Esophagus muscularis mucosa (tissue), 4 donors: ENCODE measurements at regions not wholly inside any gene's neighbourhood (a gene's known extent, or its start where the extent isn't known, plus 50 kb on each side); places are given as distances from the start of the nearest gene placed in this dataset.

Source experiments
- DNase-seq: peaks from one replicate; pipeline ENCODE4 v3.0.0-alpha.2; 2017; ENCODE audit errors: extremely low spot score
- H3K27ac ChIP-seq, 4 donors: fragments of 200-600 bp; sonication (generic); replicated peaks in 1 of 4; 1 replicate in 3 of 4; 2 replicates in 1 of 4; pipeline ENCODE4 v1.5.1; 2016 to 2019; ENCODE audit warnings: mild to moderate bottlenecking in 1 of 4
- H3K27me3 ChIP-seq, 4 donors: fragments of 200-600 bp; sonication (generic); one replicate each; pipeline versions ENCODE4 v1.5.1 to v1.6.0; 2016 to 2019
- H3K36me3 ChIP-seq, 4 donors: fragments of 200-600 bp; sonication (generic); one replicate each; pipeline ENCODE4 v1.5.1; 2016 to 2019
- H3K4me1 ChIP-seq, 4 donors: fragments of 200-600 bp; sonication (generic); one replicate each; pipeline ENCODE4 v1.5.1; 2016 to 2019
- H3K4me3 ChIP-seq, 4 donors: fragments of 200-600 bp; sonication (generic); 1 replicate in 2 of 4; 2 replicates in 2 of 4; pipeline ENCODE4 v1.5.1; 2016 to 2019; ENCODE audit warnings: mild to moderate bottlenecking in 4 of 4, moderate library complexity in 1 of 4
- H3K9me3 ChIP-seq, 4 donors: fragments of 200-600 bp; sonication (generic); 1 replicate in 3 of 4; 2 replicates in 1 of 4; pipeline ENCODE4 v1.5.1; 2016 to 2019
- CTCF ChIP-seq, 3 experiments: fragments of 200-600 bp in 2 of 3; fragments of 450-650 bp in 1 of 3; sonication (generic) in 2 of 3; IDR thresholded peaks; one replicate each; pipeline ENCODE4 v1.5.1; 2017 to 2019; ENCODE audit warnings: antibody characterized with exemption in 3 of 3, mild to moderate bottlenecking in 2 of 3, moderate library complexity in 1 of 3
- EP300 ChIP-seq: sonication (generic); formaldehyde crosslinking; IDR thresholded peaks from one replicate; pipeline ENCODE4 v1.6.1; 2017; ENCODE audit warnings: antibody characterized with exemption
- POLR2A ChIP-seq: fragments of 450-650 bp; IDR thresholded peaks from one replicate; pipeline ENCODE4 v1.6.1; 2017; ENCODE audit warnings: antibody characterized with exemption, moderate library complexity, mild to moderate bottlenecking, low read depth
- POLR2AphosphoS5 ChIP-seq, 2 donors: sonication (generic); formaldehyde crosslinking; IDR thresholded peaks; one replicate each; pipeline ENCODE4 v1.6.1; 2017; ENCODE audit warnings: antibody characterized with exemption in 2 of 2
- WGBS: methylation state at CpG from one replicate; pipeline ENCODE4 v1.1.5; 2018; 5-methylcytosine and 5-hydroxymethylcytosine counted together
- intact Hi-C: fragments of 100-400 bp; cut with DNase I; formaldehyde crosslinking; loops from one replicate; pipeline ENCODE4 v1.15.1; 2023

DNA sequence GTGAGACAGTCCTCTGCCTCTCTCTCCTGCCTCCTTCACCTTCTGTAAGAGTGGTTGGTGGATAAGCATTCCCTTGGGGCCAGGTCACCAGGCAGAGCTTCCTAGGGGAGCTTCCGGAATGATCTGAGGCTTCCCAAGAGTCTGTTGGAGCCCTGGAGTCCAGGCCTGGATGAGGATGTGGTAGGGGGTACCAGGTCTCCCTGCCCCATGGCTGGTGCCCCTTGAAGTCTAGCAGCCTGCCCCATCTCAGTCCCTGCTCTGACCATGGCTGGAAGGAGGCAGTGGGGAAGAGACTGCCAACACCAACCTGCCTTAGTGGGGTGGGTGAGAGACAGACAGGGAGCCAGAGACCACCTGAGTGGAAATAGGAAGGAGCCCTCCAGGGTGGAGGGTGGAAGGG, 1316.9 kb downstream of the UQCRFS1 start:
- intact Hi-C loops: no loop called here
- Histone ChIP-seq H3K4me3 (no peak overlapping the region), H3K27ac (no peak overlapping the region), H3K9me3 (no peaks in the 10 kb centered on the region), H3K27me3 (no peaks in the 10 kb centered on the region), H3K4me1 (no peaks in the 10 kb centered on the region), H3K36me3 (no peaks in the 10 kb centered on the region)
- TF ChIP-seq POLR2AphosphoS5 (IDR thresholded peaks at IDR 0.05): no peak
- no peak for TF ChIP-seq POLR2A
- TF ChIP-seq CTCF (IDR thresholded peaks at IDR 0.05): no peak
- no peak for TF ChIP-seq EP300
- 100% methylated on average over 1 of the region's 1 CpG for WGBS
- DNase-seq: no peak

GRCh38 chr19:27894906-27895754, 1317.8 kb downstream of the UQCRFS1 start:
- no peaks in the 10 kb centered on the region for H3K9me3 ChIP-seq
- TF ChIP-seq POLR2A (no peak), POLR2AphosphoS5 (IDR thresholded peaks at IDR 0.05) (no peak), EP300 (no peak), CTCF (IDR thresholded peaks at IDR 0.05) (no peak)
- H3K27ac ChIP-seq: no peak overlapping the region
- H3K36me3 ChIP-seq: no peaks in the 10 kb centered on the region
- no peak overlapping the region for H3K4me3 ChIP-seq
- DNase-seq: no peak
- H3K4me1 ChIP-seq: no peaks in the 10 kb centered on the region
- no peaks in the 10 kb centered on the region for H3K27me3 ChIP-seq
- WGBS: 82% methylated on average over 12 of the region's 12 CpGs
- intact Hi-C loops: no loop called here

GRCh38 chr19:27892500-27892899, 1320.5 kb downstream of the UQCRFS1 start:
- no peak overlapping the region for H3K27ac ChIP-seq
- no peaks in the 10 kb centered on the region for H3K36me3 ChIP-seq
- H3K27me3 ChIP-seq: no peaks in the 10 kb centered on the region
- H3K4me3 ChIP-seq: no peak overlapping the region
- TF ChIP-seq EP300: no peak
- TF ChIP-seq CTCF (IDR thresholded peaks at IDR 0.05): no peak
- no peak for TF ChIP-seq POLR2A
- no peak for TF ChIP-seq POLR2AphosphoS5 (IDR thresholded peaks at IDR 0.05)
- DNase-seq: no peak
- WGBS: 59% methylated on average over 2 of the region's 2 CpGs
- H3K4me1 ChIP-seq: no peaks in the 10 kb centered on the region
- H3K9me3 ChIP-seq: no peaks in the 10 kb centered on the region
- intact Hi-C loops: no loop called here

- Histone ChIP-seq H3K9me3 (no peaks in the 10 kb centered on the region), H3K27me3 (no peaks in the 10 kb centered on the region), H3K27ac (no peak overlapping the region), H3K4me3 (no peak overlapping the region), H3K36me3 (no peaks in the 10 kb centered on the region), H3K4me1 (no peaks in the 10 kb centered on the region)
- intact Hi-C loops: no loop called here
- TF ChIP-seq POLR2A: no peak
- TF ChIP-seq POLR2AphosphoS5 (IDR thresholded peaks at IDR 0.05): no peak
- no peak for TF ChIP-seq CTCF (IDR thresholded peaks at IDR 0.05)
- no peak for TF ChIP-seq EP300
- 54% methylated on average over 3 of the region's 4 CpGs for WGBS
- DNase-seq: no peak
Observed at GRCh38 chr19:27891411-27891810, 1321.5 kb downstream of the UQCRFS1 start.

DNA sequence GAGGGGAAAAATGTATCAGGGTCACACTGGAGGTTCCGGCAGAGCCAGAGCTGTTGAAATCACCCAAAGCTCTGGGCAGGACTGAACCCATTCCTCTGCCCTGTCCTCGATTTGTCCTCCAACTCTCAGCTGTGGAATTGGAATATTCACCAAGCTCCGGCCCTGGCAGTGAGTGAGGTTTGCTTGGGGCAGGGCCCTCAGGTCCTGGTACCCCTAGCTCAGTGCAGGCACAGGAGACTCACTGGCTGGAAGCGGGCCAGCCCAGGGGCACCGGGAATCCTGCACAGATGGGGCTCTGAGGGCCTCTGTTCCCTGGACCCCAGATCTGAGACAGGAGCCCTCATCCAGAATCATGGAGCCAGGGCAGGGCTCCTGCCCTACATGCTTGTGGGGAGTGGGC, 1322.3 kb downstream of the UQCRFS1 start:
- H3K4me1 ChIP-seq: no peaks in the 10 kb centered on the region
- H3K27me3 ChIP-seq: no peaks in the 10 kb centered on the region
- H3K9me3 ChIP-seq: no peaks in the 10 kb centered on the region
- intact Hi-C loops: no loop called here
- no peak for DNase-seq
- WGBS: 65% methylated on average over 5 of the region's 5 CpGs
- no peaks in the 10 kb centered on the region for H3K36me3 ChIP-seq
- TF ChIP-seq CTCF (IDR thresholded peaks at IDR 0.05): no peak
- no peak for TF ChIP-seq POLR2A
- H3K4me3 ChIP-seq: no peak overlapping the region
- H3K27ac ChIP-seq: no peak overlapping the region
